A549 (cell line): ENCODE measurements at regions not wholly inside any gene's neighbourhood (a gene's known extent, or its start where the extent isn't known, plus 50 kb on each side); places are given as distances from the start of the nearest gene placed in this dataset.

Source experiments
- ATAC-seq, 2 experiments: fragments of 200-7000 bp in 1 of 2; fragments of >200 bp in 1 of 2; cut with Nextera tagmentation in 1 of 2; cut with Tn5 transposase in 1 of 2; 3 replicates each; pipeline versions ENCODE4 v1.8.0 to v1.9.1; 2018 to 2020; ENCODE audit warnings: mild to moderate bottlenecking in 1 of 2, moderate library complexity in 1 of 2
- CTCF ChIA-PET: fragments of 300-600 bp; sonication (Branson Sonifier 250); formaldehyde crosslinking; extraction: SDS; loops from one replicate; lab custom pipeline; 2021; ENCODE audit warnings: antibody characterized with exemption, inconsistent platforms; lab: Yijun Ruan, JAX
- POLR2A ChIA-PET: fragments of 350-600 bp; formaldehyde crosslinking; extraction: SDS; loops from one replicate; lab custom pipeline; 2021; ENCODE audit warnings: antibody characterized with exemption, inconsistent platforms; lab: Yijun Ruan, JAX
- DNase-seq, 2 experiments: peaks; one replicate each; pipeline versions ENCODE4 v3.0.0 to v3.0.0-alpha.2; 2011 to 2016; ENCODE audit warnings: low read depth in 1 of 2, low spot score in 1 of 2
- FAIRE-seq: peaks from 2 replicates; lab custom pipeline; 2011; peaks lifted over from hg19 to GRCh38; lab: Jason Lieb, UNC
- H3K27ac ChIP-seq, 2 experiments: fragments of >200 bp; sonication (Bioruptor Twin); formaldehyde crosslinking; 3 replicates each; pipeline ENCODE4 v1.5.1; 2016 to 2017
- H3K4me1 ChIP-seq: fragments of >200 bp; sonication (Bioruptor Twin); formaldehyde crosslinking; 3 replicates; pipeline ENCODE4 v1.6.1; 2016
- H3K4me2 ChIP-seq: fragments of >200 bp; sonication (Bioruptor Twin); formaldehyde crosslinking; 3 replicates; pipeline ENCODE4 v1.6.1; 2016
- H3K4me3 ChIP-seq: fragments of >200 bp; sonication (Bioruptor Twin); formaldehyde crosslinking; 3 replicates; pipeline ENCODE4 v1.5.1; 2016
- H3K9me3 ChIP-seq: fragments of >200 bp; sonication (Bioruptor Twin); formaldehyde crosslinking; 3 replicates; pipeline ENCODE4 v1.6.1; 2016
- BHLHE40 ChIP-seq: IDR thresholded peaks from 2 replicates; pipeline ENCODE4 v1.6.1; 2012; ENCODE audit warnings: low read depth, low read length, inconsistent platforms
- CBX8 ChIP-seq: fragments of 200-600 bp; sonication (generic); IDR thresholded peaks from 2 replicates; pipeline ENCODE4 v1.6.1; 2016
- CEBPB ChIP-seq, 2 experiments: fragments of >200 bp in 1 of 2; sonication (Bioruptor Twin) in 1 of 2; formaldehyde crosslinking in 1 of 2; IDR thresholded peaks; 2 replicates each; pipeline ENCODE4 v1.6.1; 2012 to 2016
- CHD4 ChIP-seq: fragments of 200-600 bp; sonication (generic); IDR thresholded peaks from 2 replicates; pipeline ENCODE4 v1.6.1; 2016; ENCODE audit warnings: antibody characterized with exemption, mild to moderate bottlenecking, borderline replicate concordance
- EHMT2 ChIP-seq: fragments of 200-600 bp; sonication (generic); IDR thresholded peaks from 2 replicates; pipeline ENCODE4 v1.6.1; 2016; ENCODE audit warnings: antibody characterized with exemption, low read depth, mild to moderate bottlenecking, moderate library complexity
- FOSB ChIP-seq: fragments of 250-450 bp; sonication (Bioruptor Pico); IDR thresholded peaks from 2 replicates; pipeline ENCODE4 v1.5.0; 2020; ENCODE audit warnings: mild to moderate bottlenecking, moderate library complexity
- HOXA7 ChIP-seq: fragments of 250-450 bp; sonication (Bioruptor Pico); IDR thresholded peaks from 2 replicates; pipeline ENCODE4 v1.5.0; 2020; ENCODE audit warnings: mild to moderate bottlenecking, moderate library complexity
- HOXB13 ChIP-seq: fragments of 250-450 bp; sonication (Bioruptor Pico); IDR thresholded peaks from 2 replicates; pipeline ENCODE4 v1.5.0; 2020; ENCODE audit warnings: low read depth, mild to moderate bottlenecking, moderate library complexity
- JUNB ChIP-seq: fragments of >200 bp; sonication (Bioruptor Twin); formaldehyde crosslinking; IDR thresholded peaks from 2 replicates; pipeline ENCODE4 v1.6.1; 2016
- KDM1A ChIP-seq: fragments of 200-600 bp; sonication (generic); IDR thresholded peaks from 2 replicates; pipeline ENCODE4 v1.6.1; 2016; ENCODE audit warnings: low read depth, mild to moderate bottlenecking
- MAFK ChIP-seq: fragments of 450-650 bp; IDR thresholded peaks from 2 replicates; pipeline ENCODE4 v1.6.1; 2014; ENCODE audit not compliant: partially characterized antibody
- MAZ ChIP-seq: fragments of 150-350 bp; IDR thresholded peaks from 2 replicates; pipeline ENCODE4 v1.6.1; 2014; ENCODE audit warnings: antibody characterized with exemption, low read depth, low read length, borderline replicate concordance
- NFE2L2 ChIP-seq: fragments of 150-350 bp; conservative IDR thresholded peaks from 2 replicates; pipeline ENCODE4 v1.6.1; 2014; ENCODE audit warnings: low read length
- RAD21 ChIP-seq, 2 experiments: fragments of >200 bp in 1 of 2; sonication (Bioruptor Twin) in 1 of 2; formaldehyde crosslinking in 1 of 2; IDR thresholded peaks in 1 of 2; conservative IDR thresholded peaks in 1 of 2; 2 replicates in 1 of 2; 3 replicates in 1 of 2; pipeline ENCODE4 v1.6.1; 2012 to 2018; ENCODE audit warnings: inconsistent platforms in 1 of 2
- RNF2 ChIP-seq: fragments of 200-600 bp; sonication (generic); IDR thresholded peaks from 2 replicates; pipeline ENCODE4 v1.6.1; 2016; ENCODE audit warnings: low read depth, mild to moderate bottlenecking, antibody characterized with exemption, moderate library complexity, borderline replicate concordance
- SMC3 ChIP-seq: fragments of >200 bp; sonication (Bioruptor Twin); formaldehyde crosslinking; IDR thresholded peaks from 3 replicates; pipeline ENCODE4 v1.6.1; 2018; ENCODE audit warnings: inconsistent platforms
- TP53 ChIP-seq: fragments of 250-450 bp; sonication (Bioruptor Pico); IDR thresholded peaks from 2 replicates; pipeline ENCODE4 v1.5.0; 2021; ENCODE audit warnings: mild to moderate bottlenecking, moderate library complexity
- ZFP36 ChIP-seq: fragments of 450-650 bp; IDR thresholded peaks from 2 replicates; pipeline ENCODE4 v1.6.1; 2014; ENCODE audit warnings: borderline replicate concordance; ENCODE audit not compliant: partially characterized antibody
- WGBS: methylation state at CpG from one replicate; pipeline ENCODE4 v1.1.6; 2017; ENCODE audit errors: missing lambda C conversion rate; 5-methylcytosine and 5-hydroxymethylcytosine counted together
- TF ChIP-seq, protein P1 (sequence below): fragments of >200 bp; sonication (Bioruptor Twin); formaldehyde crosslinking; IDR thresholded peaks from 3 replicates; pipeline ENCODE4 v1.6.1; 2016
- TF ChIP-seq, protein P2 (sequence below): fragments of 450-650 bp; IDR thresholded peaks from 2 replicates; pipeline ENCODE4 v1.6.1; 2014; ENCODE audit warnings: antibody characterized with exemption
- TF ChIP-seq, protein P3 (sequence below): fragments of >200 bp; sonication (Bioruptor Twin); formaldehyde crosslinking; IDR thresholded peaks from 3 replicates; pipeline ENCODE4 v1.5.1; 2016
- TF ChIP-seq, protein P4 (sequence below): fragments of 250-450 bp; sonication (Bioruptor Pico); IDR thresholded peaks from 2 replicates; pipeline ENCODE4 v1.5.0; 2020; ENCODE audit warnings: low read depth, mild to moderate bottlenecking, moderate library complexity
- TF ChIP-seq, protein P5 (sequence below): IDR thresholded peaks from 2 replicates; pipeline ENCODE4 v1.6.1; 2012; ENCODE audit warnings: low read depth, borderline replicate concordance

DNA sequence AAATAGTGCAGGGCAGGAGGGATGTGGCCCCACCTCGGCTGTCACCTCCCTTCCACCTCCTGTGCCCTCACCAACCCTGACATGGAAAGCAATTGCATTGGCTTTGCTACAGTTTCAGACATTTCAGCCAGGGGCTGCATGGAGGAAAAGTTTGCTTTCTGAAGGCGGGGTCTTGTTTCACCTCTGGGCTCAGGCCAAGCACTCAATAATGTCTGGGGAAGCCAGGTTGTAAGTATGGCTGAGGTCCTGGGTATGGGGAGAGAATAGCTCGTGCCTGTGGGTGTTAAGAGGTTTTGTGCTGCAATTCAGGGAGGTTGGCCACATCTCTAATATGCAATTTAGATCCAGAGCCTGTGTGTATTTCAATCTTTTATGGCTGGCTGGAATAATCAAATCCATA is 238.4 kb upstream of the MKI67 start:
- Histone ChIP-seq H3K4me3 (no peak overlapping the region), H3K4me2 (no peak overlapping the region), H3K9me3 (no peaks in the 10 kb centered on the region), H3K27ac (no peak overlapping the region), H3K4me1 (no peaks in the 10 kb centered on the region)
- FAIRE-seq (no peak), DNase-seq (no peak), ATAC-seq (no peak)
- WGBS = 5% methylated on average over 3 of the region's 3 CpGs
- TF ChIP-seq, protein P1, sequence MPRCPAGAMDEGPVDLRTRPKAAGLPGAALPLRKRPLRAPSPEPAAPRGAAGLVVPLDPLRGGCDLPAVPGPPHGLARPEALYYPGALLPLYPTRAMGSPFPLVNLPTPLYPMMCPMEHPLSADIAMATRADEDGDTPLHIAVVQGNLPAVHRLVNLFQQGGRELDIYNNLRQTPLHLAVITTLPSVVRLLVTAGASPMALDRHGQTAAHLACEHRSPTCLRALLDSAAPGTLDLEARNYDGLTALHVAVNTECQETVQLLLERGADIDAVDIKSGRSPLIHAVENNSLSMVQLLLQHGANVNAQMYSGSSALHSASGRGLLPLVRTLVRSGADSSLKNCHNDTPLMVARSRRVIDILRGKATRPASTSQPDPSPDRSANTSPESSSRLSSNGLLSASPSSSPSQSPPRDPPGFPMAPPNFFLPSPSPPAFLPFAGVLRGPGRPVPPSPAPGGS = no peak
- CTCF ChIA-PET = no interaction called here
- POLR2A ChIA-PET = no interaction called here

DNA sequence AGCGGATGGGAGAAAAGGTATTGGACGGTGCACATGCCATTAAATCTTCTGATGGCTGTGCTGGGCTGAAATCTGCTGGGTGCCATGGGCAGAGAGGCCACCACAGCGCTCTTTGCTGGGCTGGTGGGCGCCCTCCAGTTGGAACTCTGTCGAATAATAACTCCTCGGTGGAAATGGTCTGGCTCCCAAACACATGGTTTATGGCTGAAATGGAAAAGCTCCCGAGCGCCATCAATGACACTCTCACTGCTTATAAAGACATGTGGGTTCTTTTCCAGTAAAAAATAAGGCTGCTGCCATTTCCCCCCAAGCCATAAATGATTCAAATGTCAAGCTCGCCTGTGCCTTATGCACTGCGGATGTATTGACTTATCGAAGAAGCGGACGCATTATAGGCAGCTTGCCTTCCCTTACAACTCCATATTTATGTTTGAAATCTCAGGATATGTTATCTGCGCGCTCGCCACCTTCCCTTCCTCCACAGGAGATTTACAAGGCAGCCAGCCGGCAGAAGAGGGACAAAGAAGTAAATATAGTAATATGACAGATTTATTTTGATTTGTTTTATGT is 239.0 kb upstream of the MKI67 start:
- ChIA-PET CTCF (no interaction called here), POLR2A (no interaction called here)
- WGBS = 29% methylated on average over 16 of the region's 17 CpGs
- DNase-seq (no peak), FAIRE-seq (no peak), ATAC-seq (no peak)
- H3K4me1 ChIP-seq = no peaks in the 10 kb centered on the region
- H3K9me3 ChIP-seq = no peaks in the 10 kb centered on the region
- H3K27ac ChIP-seq = no peak overlapping the region
- no peak overlapping the region for H3K4me3 ChIP-seq
- TF ChIP-seq KDM1A (no peak), RAD21 (conservative IDR thresholded peaks at IDR 0.05 in 1 of 2, IDR thresholded peaks at IDR 0.05 in 1 of 2) (no peak), HOXB13 (no peak), MAZ (no peak), CEBPB (IDR thresholded peaks at IDR 0.05) (no peak), NFE2L2 (no peak), JUNB (no peak), EHMT2 (no peak)
- H3K4me2 ChIP-seq = no peak overlapping the region

DNA sequence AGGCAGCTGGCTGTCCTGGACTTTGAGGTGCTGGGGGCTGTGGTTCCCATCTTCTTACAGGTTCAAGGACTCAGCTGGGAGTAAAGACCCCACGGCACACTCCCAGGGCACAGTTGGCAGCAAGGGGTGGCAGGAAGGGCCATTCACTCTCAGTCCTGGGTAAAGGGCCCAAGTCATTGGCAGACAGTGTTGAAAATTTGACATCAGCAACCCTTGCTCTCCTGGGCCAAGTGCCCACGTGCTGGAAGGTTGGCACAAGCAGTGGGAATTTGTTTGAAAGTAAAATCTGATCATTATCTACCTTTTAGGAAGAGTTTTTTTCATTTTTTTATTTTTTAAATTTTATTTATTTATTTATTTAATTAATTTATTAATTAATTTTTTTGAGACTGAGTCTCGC is 241.6 kb upstream of the MKI67 start:
- DNase-seq (no peak), FAIRE-seq (no peak), ATAC-seq (no peak)
- CTCF ChIA-PET = no interaction called here
- POLR2A ChIA-PET = no interaction called here
- Histone ChIP-seq H3K4me2 (no peak overlapping the region), H3K4me3 (no peak overlapping the region), H3K27ac (no peak overlapping the region), H3K9me3 (no peaks in the 10 kb centered on the region), H3K4me1 (no peaks in the 10 kb centered on the region)
- TF ChIP-seq TP53 (CRISPR knock-in tag) (no peak), MAFK (no peak), CBX8 (no peak), HOXA7 (CRISPR knock-in tag) (no peak), NFE2L2 (no peak), FOSB (CRISPR knock-in tag) (no peak), CHD4 (no peak), RAD21 (conservative IDR thresholded peaks at IDR 0.05 in 1 of 2, IDR thresholded peaks at IDR 0.05 in 1 of 2) (no peak), HOXB13 (no peak), SMC3 (no peak), RNF2 (no peak), CEBPB (IDR thresholded peaks at IDR 0.05) (no peak), ZFP36 (no peak), BHLHE40 (no peak)
- TF ChIP-seq, protein P2, sequence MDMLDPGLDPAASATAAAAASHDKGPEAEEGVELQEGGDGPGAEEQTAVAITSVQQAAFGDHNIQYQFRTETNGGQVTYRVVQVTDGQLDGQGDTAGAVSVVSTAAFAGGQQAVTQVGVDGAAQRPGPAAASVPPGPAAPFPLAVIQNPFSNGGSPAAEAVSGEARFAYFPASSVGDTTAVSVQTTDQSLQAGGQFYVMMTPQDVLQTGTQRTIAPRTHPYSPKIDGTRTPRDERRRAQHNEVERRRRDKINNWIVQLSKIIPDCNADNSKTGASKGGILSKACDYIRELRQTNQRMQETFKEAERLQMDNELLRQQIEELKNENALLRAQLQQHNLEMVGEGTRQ = no peak
- TF ChIP-seq, protein P3, sequence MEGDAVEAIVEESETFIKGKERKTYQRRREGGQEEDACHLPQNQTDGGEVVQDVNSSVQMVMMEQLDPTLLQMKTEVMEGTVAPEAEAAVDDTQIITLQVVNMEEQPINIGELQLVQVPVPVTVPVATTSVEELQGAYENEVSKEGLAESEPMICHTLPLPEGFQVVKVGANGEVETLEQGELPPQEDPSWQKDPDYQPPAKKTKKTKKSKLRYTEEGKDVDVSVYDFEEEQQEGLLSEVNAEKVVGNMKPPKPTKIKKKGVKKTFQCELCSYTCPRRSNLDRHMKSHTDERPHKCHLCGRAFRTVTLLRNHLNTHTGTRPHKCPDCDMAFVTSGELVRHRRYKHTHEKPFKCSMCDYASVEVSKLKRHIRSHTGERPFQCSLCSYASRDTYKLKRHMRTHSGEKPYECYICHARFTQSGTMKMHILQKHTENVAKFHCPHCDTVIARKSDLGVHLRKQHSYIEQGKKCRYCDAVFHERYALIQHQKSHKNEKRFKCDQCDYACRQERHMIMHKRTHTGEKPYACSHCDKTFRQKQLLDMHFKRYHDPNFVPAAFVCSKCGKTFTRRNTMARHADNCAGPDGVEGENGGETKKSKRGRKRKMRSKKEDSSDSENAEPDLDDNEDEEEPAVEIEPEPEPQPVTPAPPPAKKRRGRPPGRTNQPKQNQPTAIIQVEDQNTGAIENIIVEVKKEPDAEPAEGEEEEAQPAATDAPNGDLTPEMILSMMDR = no peak
- TF ChIP-seq, protein P4, sequence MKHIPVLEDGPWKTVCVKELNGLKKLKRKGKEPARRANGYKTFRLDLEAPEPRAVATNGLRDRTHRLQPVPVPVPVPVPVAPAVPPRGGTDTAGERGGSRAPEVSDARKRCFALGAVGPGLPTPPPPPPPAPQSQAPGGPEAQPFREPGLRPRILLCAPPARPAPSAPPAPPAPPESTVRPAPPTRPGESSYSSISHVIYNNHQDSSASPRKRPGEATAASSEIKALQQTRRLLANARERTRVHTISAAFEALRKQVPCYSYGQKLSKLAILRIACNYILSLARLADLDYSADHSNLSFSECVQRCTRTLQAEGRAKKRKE (CRISPR knock-in tag) = no peak
- TF ChIP-seq, protein P5, sequence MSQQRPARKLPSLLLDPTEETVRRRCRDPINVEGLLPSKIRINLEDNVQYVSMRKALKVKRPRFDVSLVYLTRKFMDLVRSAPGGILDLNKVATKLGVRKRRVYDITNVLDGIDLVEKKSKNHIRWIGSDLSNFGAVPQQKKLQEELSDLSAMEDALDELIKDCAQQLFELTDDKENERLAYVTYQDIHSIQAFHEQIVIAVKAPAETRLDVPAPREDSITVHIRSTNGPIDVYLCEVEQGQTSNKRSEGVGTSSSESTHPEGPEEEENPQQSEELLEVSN = no peak
- 0% methylated on average over 3 of the region's 3 CpGs for WGBS
